Aorta (tissue), 5 donors: ENCODE measurements at regions not wholly inside any gene's neighbourhood (a gene's known extent, or its start where the extent isn't known, plus 50 kb on each side); places are given as distances from the start of the nearest gene placed in this dataset.

Source experiments
- ATAC-seq: fragments of 200-7000 bp; cut with Tn5 transposase; one replicate; pipeline ENCODE4 v1.9.1; 2022; ENCODE audit warnings: moderate library complexity; ENCODE audit not compliant: low FRiP score
- DNase-seq, 2 donors: peaks; one replicate each; pipeline ENCODE4 v3.0.0-alpha.2; 2020
- H3K27ac ChIP-seq, 2 donors: one replicate each; pipeline ENCODE4 v1.5.1; 2013; ENCODE audit warnings: low read length in 2 of 2, mild to moderate bottlenecking in 2 of 2, moderate library complexity in 2 of 2, control low read depth in 1 of 2, inconsistent platforms in 1 of 2, low read depth in 1 of 2
- H3K27me3 ChIP-seq, 2 donors: one replicate each; pipeline ENCODE4 v1.6.1; 2013; ENCODE audit warnings: control low read depth in 1 of 2, low read length in 1 of 2, mild to moderate bottlenecking in 1 of 2, moderate library complexity in 1 of 2; ENCODE audit not compliant: insufficient read depth in 2 of 2, control insufficient read depth in 1 of 2
- H3K36me3 ChIP-seq, 2 donors: one replicate each; pipeline ENCODE4 v1.6.1; 2013; ENCODE audit warnings: control low read depth in 1 of 2, low read length in 1 of 2, mild to moderate bottlenecking in 1 of 2; ENCODE audit not compliant: insufficient read depth in 2 of 2, control insufficient read depth in 1 of 2
- H3K4me1 ChIP-seq, 2 donors: one replicate each; pipeline ENCODE4 v1.6.1; 2013; ENCODE audit warnings: low read length in 2 of 2, control low read depth in 1 of 2, mild to moderate bottlenecking in 1 of 2, moderate library complexity in 1 of 2; ENCODE audit not compliant: insufficient read depth in 2 of 2, control insufficient read depth in 1 of 2
- H3K4me3 ChIP-seq, 2 donors: one replicate each; pipeline ENCODE4 v1.5.1; 2013; ENCODE audit warnings: low read length in 2 of 2, control low read depth in 1 of 2, mild to moderate bottlenecking in 1 of 2
- H3K9me3 ChIP-seq: one replicate; pipeline ENCODE4 v1.6.1; 2013; ENCODE audit warnings: mild to moderate bottlenecking, low read length; ENCODE audit not compliant: control insufficient read depth
- WGBS, 2 donors: extraction: QIAGEN DNeasy Blood & Tissue Kit; methylation state at CpG; one replicate each; pipeline ENCODE4 v1.1.7; 2013; 5-methylcytosine and 5-hydroxymethylcytosine counted together
- intact Hi-C, 2 donors: fragments of 100-400 bp; cut with DNase I; formaldehyde crosslinking; loops; one replicate each; pipeline versions ENCODE4 v1.14.2 to v1.15.0; 2022
- donor health status: healthy with polysubstance abuse.
- donor health status: Bipolar disorder and iron deficiency.
- donor health status: DM: no; HTN: no; CAD: no.
- donor health status: DM: no; HTN: no; CAD: no.
- donor health status: DM: yes; HTN: yes; CAD: no.

DNA sequence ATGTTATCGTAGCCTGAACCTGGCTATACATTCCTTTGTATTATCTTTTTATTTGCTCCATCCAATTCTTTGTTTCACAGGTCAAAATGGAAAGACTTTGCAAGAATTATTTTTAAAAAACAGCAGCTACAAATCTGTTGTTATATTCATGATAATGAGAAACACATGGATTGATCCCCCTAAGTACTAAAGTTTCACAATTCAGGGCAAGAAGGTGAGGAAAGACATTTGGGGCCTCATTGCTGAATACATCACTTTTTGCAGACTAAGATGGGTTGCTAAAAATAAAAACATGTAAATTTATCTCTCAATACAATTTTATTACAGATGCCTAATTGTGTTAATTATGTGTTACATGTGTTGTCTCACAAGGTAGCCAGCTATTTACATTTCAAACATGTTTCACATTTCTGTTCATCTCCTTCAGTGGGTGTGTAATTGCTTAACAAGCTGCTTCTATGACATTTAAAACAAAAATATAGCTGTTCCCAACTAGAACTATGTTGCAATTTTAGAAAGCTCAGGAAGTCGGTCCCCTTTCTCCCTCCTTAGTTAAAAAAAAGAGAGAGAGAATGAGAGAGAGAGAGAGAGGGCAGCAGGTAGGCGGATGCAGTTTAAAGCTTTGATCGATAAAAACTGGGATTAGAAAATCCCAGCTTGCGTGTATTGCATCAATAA is 606.3 kb upstream of the FZD8 start:
- 81 to 82% methylated on average over 5 of the region's 5 CpGs for WGBS, 2 donors
- H3K36me3 ChIP-seq, result no peaks in the 10 kb centered on the region
- H3K4me1 ChIP-seq, result no peaks in the 10 kb centered on the region
- intact Hi-C loops, result no loop called here
- H3K4me3 ChIP-seq, result no peak overlapping the region
- no peaks in the 10 kb centered on the region for H3K27me3 ChIP-seq
- DNase-seq, result no peak
- no peak overlapping the region for H3K27ac ChIP-seq
- ATAC-seq, result no peak
- no peaks in the 10 kb centered on the region for H3K9me3 ChIP-seq

DNA sequence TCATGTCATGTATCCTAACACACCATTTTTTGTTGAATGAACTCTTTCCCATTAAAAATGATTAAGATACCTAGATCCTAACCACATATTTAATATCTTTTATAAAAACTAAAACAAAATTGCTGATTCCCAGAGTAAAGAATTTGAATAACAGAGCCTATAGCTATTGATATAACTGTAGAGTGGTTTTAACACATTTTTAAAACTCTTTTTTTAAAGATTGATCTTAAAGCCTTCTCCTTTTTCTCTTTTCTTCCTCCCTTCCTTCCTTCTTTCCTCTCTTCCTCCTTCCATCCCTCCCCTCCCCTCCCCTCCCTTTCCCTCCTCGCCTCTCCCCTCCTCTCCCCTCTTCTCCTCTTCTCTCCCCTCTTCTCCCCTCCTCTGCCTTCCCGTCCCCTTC is 605.4 kb upstream of the FZD8 start:
- H3K36me3 ChIP-seq, result no peaks in the 10 kb centered on the region
- whole genome bisulfite sequencing, 2 donors, result 86 to 87% methylated on average over 2 of the region's 2 CpGs
- no peak for DNase-seq
- no peaks in the 10 kb centered on the region for H3K27me3 ChIP-seq
- intact Hi-C loops, result no loop called here
- no peak for ATAC-seq
- no peak overlapping the region for H3K27ac ChIP-seq
- H3K4me1 ChIP-seq, result no peaks in the 10 kb centered on the region
- H3K4me3 ChIP-seq, result no peak overlapping the region
- no peaks in the 10 kb centered on the region for H3K9me3 ChIP-seq

- Histone ChIP-seq H3K4me1 (no peaks in the 10 kb centered on the region), H3K9me3 (no peaks in the 10 kb centered on the region), H3K27ac (no peak overlapping the region), H3K4me3 (no peak overlapping the region), H3K36me3 (no peaks in the 10 kb centered on the region), H3K27me3 (no peaks in the 10 kb centered on the region)
- intact Hi-C loops, result no loop called here
- no peak for DNase-seq
- WGBS, 2 donors, result 78 to 84% methylated on average over 2 of the region's 2 CpGs
- ATAC-seq, result no peak
Observed at GRCh38 chr10:36236931-36237330, 594.8 kb upstream of the FZD8 start.

DNA sequence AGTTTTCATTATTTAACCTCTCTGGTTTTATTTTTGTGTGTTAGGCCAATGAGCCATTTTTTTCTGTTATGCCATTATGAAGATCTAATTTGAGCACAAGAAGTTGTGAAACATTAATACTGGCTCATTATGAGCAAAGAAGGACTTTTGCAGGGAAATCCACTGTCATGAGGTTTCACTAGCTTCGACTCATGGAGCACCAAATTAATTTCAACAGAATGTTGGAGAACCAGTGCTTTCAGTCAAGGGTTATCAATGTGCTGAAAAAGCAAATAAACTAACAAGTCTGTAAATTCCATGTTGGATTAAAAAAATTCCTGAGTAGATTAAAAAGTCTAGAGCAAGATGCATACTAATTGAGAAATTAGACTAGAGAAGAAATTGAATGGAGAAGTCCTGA is 594.2 kb upstream of the FZD8 start:
- H3K4me1 ChIP-seq, result no peaks in the 10 kb centered on the region
- ATAC-seq (no peak), DNase-seq (no peak)
- H3K27ac ChIP-seq, result no peak overlapping the region
- H3K27me3 ChIP-seq, result no peaks in the 10 kb centered on the region
- no peak overlapping the region for H3K4me3 ChIP-seq
- H3K36me3 ChIP-seq, result no peaks in the 10 kb centered on the region
- H3K9me3 ChIP-seq, result no peaks in the 10 kb centered on the region
- intact Hi-C loops, result no loop called here
- WGBS, 2 donors, result 43 to 47% methylated on average over 1 of the region's 1 CpG

DNA sequence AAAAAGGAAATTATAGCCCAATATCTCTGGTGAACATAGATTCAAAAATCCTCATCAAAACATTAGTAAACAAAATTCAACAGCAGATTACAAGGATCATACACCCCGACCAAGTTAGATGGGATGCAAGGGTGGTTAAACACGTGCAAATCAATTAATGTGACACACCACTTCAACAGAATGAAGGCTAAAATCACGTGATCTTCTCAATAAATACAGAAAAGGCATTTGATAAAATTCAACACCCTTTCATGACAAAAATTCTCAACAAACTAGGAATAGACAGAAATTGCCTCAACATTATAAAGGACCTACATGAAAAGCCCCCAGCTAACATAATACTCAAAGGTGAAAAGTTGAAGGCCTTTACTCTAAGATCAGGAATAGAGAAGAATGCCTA is 590.8 kb upstream of the FZD8 start:
- Histone ChIP-seq H3K9me3 (no peaks in the 10 kb centered on the region), H3K4me3 (no peak overlapping the region), H3K36me3 (no peaks in the 10 kb centered on the region), H3K27ac (no peak overlapping the region), H3K27me3 (no peaks in the 10 kb centered on the region), H3K4me1 (no peaks in the 10 kb centered on the region)
- intact Hi-C loops, result no loop called here
- WGBS, 2 donors, result 91 to 93% methylated on average over 3 of the region's 3 CpGs
- DNase-seq (no peak), ATAC-seq (no peak)

- intact Hi-C loops, result no loop called here
- Histone ChIP-seq H3K27ac (no peak overlapping the region), H3K9me3 (no peaks in the 10 kb centered on the region), H3K36me3 (no peaks in the 10 kb centered on the region), H3K4me1 (peaks cover 0 to 2% of the 10 kb centered on the region in 2 donors), H3K4me3 (no peak overlapping the region), H3K27me3 (no peaks in the 10 kb centered on the region)
- ATAC-seq (no peak), DNase-seq (no peak)
- 80 to 84% methylated on average over 4 of the region's 4 CpGs for WGBS, 2 donors
Observed at GRCh38 chr10:36224431-36224985, 582.4 kb upstream of the FZD8 start.

DNA sequence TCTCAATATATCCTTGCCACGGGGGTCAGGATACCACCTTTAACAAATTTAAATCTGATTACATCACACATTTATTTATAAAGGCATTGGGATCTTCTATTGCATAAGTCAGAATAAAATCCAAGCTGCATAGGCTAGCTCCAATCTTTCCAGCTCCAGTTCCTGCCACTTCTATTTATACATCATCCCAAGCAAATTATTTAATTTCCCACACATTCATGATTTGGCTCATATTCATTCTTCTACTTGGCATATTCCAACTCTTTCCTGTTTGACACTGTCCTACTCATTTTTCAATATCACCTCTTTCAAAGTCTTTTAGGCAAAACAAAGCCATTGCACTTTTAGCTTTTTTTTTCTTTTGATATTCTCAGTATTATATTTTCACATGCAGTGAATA is 579.0 kb upstream of the FZD8 start:
- WGBS, 2 donors, result 4 to 5% methylated on average over 1 of the region's 1 CpG
- DNase-seq (no peak), ATAC-seq (no peak)
- H3K27me3 ChIP-seq, result no peaks in the 10 kb centered on the region
- H3K27ac ChIP-seq, result no peak overlapping the region
- H3K36me3 ChIP-seq, result no peaks in the 10 kb centered on the region
- H3K9me3 ChIP-seq, result no peaks in the 10 kb centered on the region
- no peak overlapping the region for H3K4me3 ChIP-seq
- intact Hi-C loops, result no loop called here
- peaks cover 0 to 2% of the 10 kb centered on the region in 2 donors for H3K4me1 ChIP-seq

- no peaks in the 10 kb centered on the region for H3K27me3 ChIP-seq
- H3K9me3 ChIP-seq, result no peaks in the 10 kb centered on the region
- no peaks in the 10 kb centered on the region for H3K36me3 ChIP-seq
- H3K4me1 ChIP-seq, result peaks cover 0 to 2% of the 10 kb centered on the region in 2 donors
- no peak for DNase-seq
- H3K27ac ChIP-seq, result no peak overlapping the region
- WGBS, 2 donors, result 72 to 75% methylated on average over 1 of the region's 1 CpG
- intact Hi-C loops, result no loop called here
- no peak overlapping the region for H3K4me3 ChIP-seq
- no peak for ATAC-seq
Observed at GRCh38 chr10:36220151-36220550, 578.1 kb upstream of the FZD8 start.

- no peaks in the 10 kb centered on the region for H3K27me3 ChIP-seq
- no peak for ATAC-seq
- intact Hi-C loops, result no loop called here
- DNase-seq, result no peak
- WGBS, 2 donors, result 85 to 89% methylated on average over 2 of the region's 2 CpGs
- H3K4me1 ChIP-seq, result no peaks in the 10 kb centered on the region
- no peaks in the 10 kb centered on the region for H3K36me3 ChIP-seq
- H3K27ac ChIP-seq, result no peak overlapping the region
- H3K4me3 ChIP-seq, result no peak overlapping the region
- H3K9me3 ChIP-seq, result no peaks in the 10 kb centered on the region
Observed at GRCh38 chr10:36211856-36212255, 569.8 kb upstream of the FZD8 start.
